ENCODE measurements at regions not wholly inside any gene's neighbourhood (a gene's known extent, or its start where the extent isn't known, plus 50 kb on each side); places are given as distances from the start of the nearest gene placed in this dataset.

GRCh38 chr9:99614341-99614740 is 207.3 kb upstream of the NR4A3 start:
- TF ChIP-seq POLR2AphosphoS5 (IDR thresholded peaks at IDR 0.05; ENCODE audit: insufficient read depth in 1 of 2, low read depth in 1 of 2) (no peak), CTCF (IDR thresholded peaks at IDR 0.05) (no peak)

All from vagina (tissue), 2 donors.